HG02610 (cell line): ENCODE measurements at regions not wholly inside any gene's neighbourhood (a gene's known extent, or its start where the extent isn't known, plus 50 kb on each side); places are given as distances from the start of the nearest gene placed in this dataset.

ENCODE experiments used
- ATAC-seq: cut with Tn5 transposase; IDR thresholded peaks from one replicate; pipeline ENCODE4 v1.9.1; 2021; ENCODE audit warnings: mild to moderate bottlenecking, moderate library complexity; ENCODE audit not compliant: unreplicated experiment

GRCh38 chr5:152271420-152271819 is 133.7 kb downstream of the NMUR2 start:
- peak; percentile 69 for ATAC-seq

- no peak for ATAC-seq
Measured at GRCh38 chr5:152270096-152270495, 135.0 kb downstream of the NMUR2 start.

GRCh38 chr5:152269533-152269932 is 135.5 kb downstream of the NMUR2 start:
- ATAC-seq = no peak

GRCh38 chr5:152264645-152265254 is 140.3 kb downstream of the NMUR2 start:
- ATAC-seq = no peak

GRCh38 chr5:152262667-152263066 is 142.4 kb downstream of the NMUR2 start:
- ATAC-seq = no peak

GRCh38 chr5:152260940-152261339 is 144.1 kb downstream of the NMUR2 start:
- ATAC-seq = no peak

- no peak for ATAC-seq
Measured at GRCh38 chr5:152259702-152260101, 145.4 kb downstream of the NMUR2 start.

GRCh38 chr5:152256580-152256979 is 148.5 kb downstream of the NMUR2 start:
- ATAC-seq = no peak

- no peak for ATAC-seq
Measured at GRCh38 chr5:152255411-152255810, 149.7 kb downstream of the NMUR2 start.

GRCh38 chr5:152247850-152248385 is 157.2 kb downstream of the NMUR2 start:
- ATAC-seq = no peak

GRCh38 chr5:152246401-152246800 is 158.7 kb downstream of the NMUR2 start:
- no peak for ATAC-seq

- ATAC-seq = no peak
Measured at GRCh38 chr5:152237531-152237930, 167.5 kb downstream of the NMUR2 start.

GRCh38 chr5:152226191-152226590 is 178.9 kb downstream of the NMUR2 start:
- no peak for ATAC-seq

- no peak for ATAC-seq
Measured at GRCh38 chr5:152221721-152222629, 183.1 kb downstream of the NMUR2 start.

GRCh38 chr5:152218694-152219093 is 186.4 kb downstream of the NMUR2 start:
- ATAC-seq = no peak

- no peak for ATAC-seq
Measured at GRCh38 chr5:152205804-152206203, 199.3 kb downstream of the NMUR2 start.

GRCh38 chr5:152202321-152202720 is 202.8 kb downstream of the NMUR2 start:
- ATAC-seq = no peak

GRCh38 chr5:152193391-152194107 is 211.5 kb downstream of the NMUR2 start:
- ATAC-seq = no peak

GRCh38 chr5:152188251-152188650 is 216.8 kb downstream of the NMUR2 start:
- ATAC-seq = no peak

- no peak for ATAC-seq
Measured at GRCh38 chr5:152187668-152188067, 217.4 kb downstream of the NMUR2 start.

- ATAC-seq = no peak
Measured at GRCh38 chr5:152185547-152186245, 219.4 kb downstream of the NMUR2 start.
